Panc1 (cell line): ENCODE measurements at regions not wholly inside any gene's neighbourhood (a gene's known extent, or its start where the extent isn't known, plus 50 kb on each side); places are given as distances from the start of the nearest gene placed in this dataset.

Experiments
- CTCF ChIP-seq: fragments of 450-650 bp; IDR thresholded peaks from 2 replicates; pipeline ENCODE4 v1.5.1; 2017; ENCODE audit warnings: mild to moderate bottlenecking
- POLR2AphosphoS5 ChIP-seq: IDR thresholded peaks from 2 replicates; pipeline ENCODE4 v1.6.1; 2012; ENCODE audit warnings: mild to moderate bottlenecking, low read depth, low read length, moderate library complexity
- REST ChIP-seq, 2 experiments: IDR thresholded peaks; 2 replicates each; pipeline ENCODE4 v1.6.1; 2011 to 2012; ENCODE audit warnings: low read depth in 2 of 2, control low read depth in 1 of 2, low read length in 1 of 2, mild to moderate bottlenecking in 1 of 2, moderate library complexity in 1 of 2; ENCODE audit not compliant: insufficient read depth in 1 of 2
- SIN3A ChIP-seq: IDR thresholded peaks from 2 replicates; pipeline ENCODE4 v1.6.1; 2012; ENCODE audit warnings: low read depth, mild to moderate bottlenecking, low read length, moderate library complexity, borderline replicate concordance; ENCODE audit not compliant: insufficient read depth
- TCF7L2 ChIP-seq: IDR thresholded peaks from 2 replicates; pipeline ENCODE4 v1.6.1; 2011; ENCODE audit warnings: mild to moderate bottlenecking, low read depth, low read length, inconsistent platforms

- TF ChIP-seq CTCF, result no peak
- no peak for TF ChIP-seq REST (IDR thresholded peaks at IDR 0.05; ENCODE audit: insufficient read depth in 1 of 2, low read depth in 2 of 2, low read length in 1 of 2)
- no peak for TF ChIP-seq TCF7L2
- no peak for TF ChIP-seq POLR2AphosphoS5
- TF ChIP-seq SIN3A, result no peak
These were observed 375.8 kb downstream of the REEP3 start for GRCh38 chr10:63896992-63897391.
